ENCODE measurements at regions not wholly inside any gene's neighbourhood (a gene's known extent, or its start where the extent isn't known, plus 50 kb on each side); places are given as distances from the start of the nearest gene placed in this dataset.

DNA sequence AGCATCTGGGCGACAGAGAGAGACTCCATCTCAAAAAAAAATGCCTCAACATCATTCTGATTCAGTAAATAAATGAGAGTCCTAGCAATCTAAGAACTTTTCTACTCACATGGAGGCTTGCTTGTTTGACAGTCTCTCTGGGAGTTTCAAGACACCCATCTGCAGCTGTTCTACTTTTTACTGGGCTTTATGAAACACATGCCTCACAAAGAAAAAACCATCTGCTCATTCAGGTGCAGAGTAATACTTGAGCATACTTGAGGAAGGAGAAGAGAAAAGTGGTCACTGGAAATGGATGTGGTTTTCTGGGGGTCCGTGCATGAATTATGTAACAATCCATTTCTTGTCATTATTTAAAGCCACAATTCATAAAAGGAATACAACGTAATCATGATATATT, 87.1 kb upstream of the DDX53 start:
- no peak overlapping the region for H3K4me3 ChIP-seq (ENCODE audit: low read length)
- H3K9me3 Mint-ChIP-seq: no peaks in the 10 kb centered on the region
- H3K4me1 ChIP-seq (ENCODE audit: control insufficient read depth, insufficient read depth, low read length): no peaks in the 10 kb centered on the region
- no peak overlapping the region for H3K4me3 Mint-ChIP-seq
- DNase-seq: no peak
- WGBS, 2 experiments (ENCODE audit: insufficient coverage in 1 of 2, insufficient read length in 1 of 2): 92% methylated on average over 1 of the region's 3 CpGs; no CpG with 5 or more reads in 1 of the 2 experiments
- H3K9ac ChIP-seq (ENCODE audit: extremely low read depth, low read length, poor library complexity, severe bottlenecking): no peak overlapping the region
- no peaks in the 10 kb centered on the region for H3K36me3 ChIP-seq (ENCODE audit: control insufficient read depth, insufficient read depth, low read length)
- H3K27ac ChIP-seq (ENCODE audit: low read depth, low read length): no peak overlapping the region
- no peaks in the 10 kb centered on the region for H3K9me3 ChIP-seq (ENCODE audit: control insufficient read depth, low read length)
- TF ChIP-seq, protein P1, sequence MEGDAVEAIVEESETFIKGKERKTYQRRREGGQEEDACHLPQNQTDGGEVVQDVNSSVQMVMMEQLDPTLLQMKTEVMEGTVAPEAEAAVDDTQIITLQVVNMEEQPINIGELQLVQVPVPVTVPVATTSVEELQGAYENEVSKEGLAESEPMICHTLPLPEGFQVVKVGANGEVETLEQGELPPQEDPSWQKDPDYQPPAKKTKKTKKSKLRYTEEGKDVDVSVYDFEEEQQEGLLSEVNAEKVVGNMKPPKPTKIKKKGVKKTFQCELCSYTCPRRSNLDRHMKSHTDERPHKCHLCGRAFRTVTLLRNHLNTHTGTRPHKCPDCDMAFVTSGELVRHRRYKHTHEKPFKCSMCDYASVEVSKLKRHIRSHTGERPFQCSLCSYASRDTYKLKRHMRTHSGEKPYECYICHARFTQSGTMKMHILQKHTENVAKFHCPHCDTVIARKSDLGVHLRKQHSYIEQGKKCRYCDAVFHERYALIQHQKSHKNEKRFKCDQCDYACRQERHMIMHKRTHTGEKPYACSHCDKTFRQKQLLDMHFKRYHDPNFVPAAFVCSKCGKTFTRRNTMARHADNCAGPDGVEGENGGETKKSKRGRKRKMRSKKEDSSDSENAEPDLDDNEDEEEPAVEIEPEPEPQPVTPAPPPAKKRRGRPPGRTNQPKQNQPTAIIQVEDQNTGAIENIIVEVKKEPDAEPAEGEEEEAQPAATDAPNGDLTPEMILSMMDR (conservative IDR thresholded peaks at IDR 0.05): no peak
- H3K27me3 Mint-ChIP-seq (ENCODE audit: insufficient read depth): no peaks in the 10 kb centered on the region
- no peaks in the 10 kb centered on the region for H3K36me3 Mint-ChIP-seq (ENCODE audit: low read depth)
- no peaks in the 10 kb centered on the region for H3K27me3 ChIP-seq (ENCODE audit: control insufficient read depth, insufficient read depth, low read length, poor library complexity, severe bottlenecking)
- H3K27ac Mint-ChIP-seq: no peak overlapping the region
- H3K4me1 Mint-ChIP-seq: no peaks in the 10 kb centered on the region

DNA sequence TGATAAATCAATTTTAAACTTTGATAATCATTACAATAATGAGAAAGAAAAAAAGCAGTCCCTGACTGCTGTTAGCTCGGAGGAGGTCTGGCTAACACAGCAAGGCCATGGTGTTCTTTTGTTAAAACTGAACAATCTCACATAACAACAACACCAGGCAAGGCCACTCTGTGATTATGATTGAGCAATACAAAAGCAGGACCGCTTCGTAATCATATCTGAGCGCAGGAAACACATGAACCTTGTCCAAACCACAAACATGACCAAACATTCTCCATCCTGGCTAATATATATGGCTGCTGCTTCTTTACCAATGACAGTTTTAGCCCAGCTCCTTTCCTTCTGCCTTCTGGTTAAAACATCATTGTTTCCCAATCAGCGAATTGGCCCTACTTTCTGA, 76.8 kb upstream of the DDX53 start:
- Mint-ChIP-seq H3K27ac (no peak overlapping the region), H3K4me1 (peaks cover 7% of the 10 kb centered on the region)

DNA sequence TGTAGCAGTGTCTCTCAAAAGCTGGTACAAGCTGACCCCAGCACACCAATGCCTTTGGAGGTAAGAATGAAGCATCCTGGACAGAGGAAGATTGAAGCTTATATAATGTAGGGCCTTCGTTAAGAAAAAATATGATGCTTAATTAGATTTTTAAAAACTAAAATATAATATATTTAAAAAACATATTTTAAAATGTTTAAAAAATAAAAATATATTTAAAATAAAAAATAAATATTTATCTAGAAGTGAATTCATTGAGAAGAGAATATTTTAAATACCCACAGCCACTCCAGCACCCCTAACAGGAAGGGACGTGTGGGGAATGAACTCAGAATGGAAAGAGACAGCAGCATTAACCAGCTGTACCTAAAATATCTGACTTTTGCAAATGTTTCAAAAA, 65.1 kb upstream of the DDX53 start:
- H3K36me3 ChIP-seq (ENCODE audit: control insufficient read depth, insufficient read depth, low read length): no peaks in the 10 kb centered on the region
- H3K9ac ChIP-seq (ENCODE audit: extremely low read depth, low read length, poor library complexity, severe bottlenecking): no peak overlapping the region
- Mint-ChIP-seq H3K27ac (no peak overlapping the region), H3K9me3 (no peaks in the 10 kb centered on the region), H3K36me3 (ENCODE audit: low read depth) (no peaks in the 10 kb centered on the region), H3K4me1 (no peaks in the 10 kb centered on the region), H3K4me3 (no peak overlapping the region), H3K27me3 (ENCODE audit: insufficient read depth) (no peaks in the 10 kb centered on the region)
- no peak overlapping the region for H3K27ac ChIP-seq (ENCODE audit: low read depth, low read length)
- no peak for DNase-seq
- 91% methylated on average over 1 of the region's 2 CpGs; no CpG with 5 or more reads in 1 of the 2 experiments for WGBS, 2 experiments (ENCODE audit: insufficient coverage in 1 of 2, insufficient read length in 1 of 2)
- H3K4me3 ChIP-seq (ENCODE audit: low read length): no peak overlapping the region
- TF ChIP-seq, protein P1 (conservative IDR thresholded peaks at IDR 0.05): no peak
- no peaks in the 10 kb centered on the region for H3K4me1 ChIP-seq (ENCODE audit: control insufficient read depth, insufficient read depth, low read length)
- H3K27me3 ChIP-seq (ENCODE audit: control insufficient read depth, insufficient read depth, low read length, poor library complexity, severe bottlenecking): no peaks in the 10 kb centered on the region
- H3K9me3 ChIP-seq (ENCODE audit: control insufficient read depth, low read length): no peaks in the 10 kb centered on the region

More for the DNA sequence above, 76.8 kb upstream of the DDX53 start:
- WGBS, 2 experiments (ENCODE audit: insufficient coverage in 1 of 2, insufficient read length in 1 of 2): 94% methylated on average over 4 of the region's 5 CpGs; no CpG with 5 or more reads in 1 of the 2 experiments
- Mint-ChIP-seq H3K9me3 (no peaks in the 10 kb centered on the region), H3K27me3 (ENCODE audit: insufficient read depth) (no peaks in the 10 kb centered on the region), H3K36me3 (ENCODE audit: low read depth) (no peaks in the 10 kb centered on the region), H3K4me3 (no peak overlapping the region)
- no peak overlapping the region for H3K9ac ChIP-seq (ENCODE audit: extremely low read depth, low read length, poor library complexity, severe bottlenecking)
- no peak overlapping the region for H3K27ac ChIP-seq (ENCODE audit: low read depth, low read length)
- TF ChIP-seq, protein P1 (conservative IDR thresholded peaks at IDR 0.05): no peak
- H3K27me3 ChIP-seq (ENCODE audit: control insufficient read depth, insufficient read depth, low read length, poor library complexity, severe bottlenecking): no peaks in the 10 kb centered on the region
- no peaks in the 10 kb centered on the region for H3K36me3 ChIP-seq (ENCODE audit: control insufficient read depth, insufficient read depth, low read length)
- no peak overlapping the region for H3K4me3 ChIP-seq (ENCODE audit: low read length)
- DNase-seq: no peak
- no peaks in the 10 kb centered on the region for H3K9me3 ChIP-seq (ENCODE audit: control insufficient read depth, low read length)
- no peaks in the 10 kb centered on the region for H3K4me1 ChIP-seq (ENCODE audit: control insufficient read depth, insufficient read depth, low read length)
